Keratinocyte (primary cell): ENCODE measurements at regions not wholly inside any gene's neighbourhood (a gene's known extent, or its start where the extent isn't known, plus 50 kb on each side); places are given as distances from the start of the nearest gene placed in this dataset.

Source experiments
- DNase-seq: peaks from one replicate; pipeline ENCODE4 v3.0.0-alpha.2; 2011; ENCODE audit warnings: low read depth, missing footprints, low spot score
- FAIRE-seq: peaks from 2 replicates; lab custom pipeline; 2011; peaks lifted over from hg19 to GRCh38; lab: Jason Lieb, UNC
- H2AFZ ChIP-seq: 2 replicates; pipeline ENCODE4 v1.6.0; 2012; ENCODE audit warnings: low read length, control low read depth, inconsistent platforms; ENCODE audit not compliant: control insufficient read depth
- H3K27ac ChIP-seq: 2 replicates; pipeline ENCODE4 v1.5.1; 2011; ENCODE audit warnings: low read length; ENCODE audit not compliant: control insufficient read depth, insufficient read depth
- H3K27me3 ChIP-seq: 3 replicates; pipeline ENCODE4 v1.6.0; 2011; ENCODE audit warnings: low read length; ENCODE audit not compliant: control insufficient read depth, insufficient read depth; ENCODE audit errors: extremely low read depth
- H3K36me3 ChIP-seq, 2 experiments: 2 replicates in 1 of 2; 3 replicates in 1 of 2; pipeline ENCODE4 v1.5.1; 2011; ENCODE audit warnings: low read length in 2 of 2, mild to moderate bottlenecking in 1 of 2; ENCODE audit not compliant: control insufficient read depth in 2 of 2, insufficient read depth in 2 of 2; ENCODE audit errors: extremely low read depth in 1 of 2
- H3K4me1 ChIP-seq: 3 replicates; pipeline ENCODE4 v1.5.1; 2011; ENCODE audit warnings: low read length; ENCODE audit not compliant: control insufficient read depth, insufficient read depth; ENCODE audit errors: extremely low read depth
- H3K4me2 ChIP-seq: 3 replicates; pipeline ENCODE4 v1.6.0; 2011; ENCODE audit warnings: low read depth, low read length; ENCODE audit not compliant: control insufficient read depth, insufficient read depth; ENCODE audit errors: extremely low read depth
- H3K4me3 ChIP-seq, 3 experiments: fragments of 200-600 bp in 1 of 3; sonication (generic) in 1 of 3; 2 replicates in 2 of 3; 3 replicates in 1 of 3; pipeline ENCODE4 v1.5.1; 2011 to 2016; ENCODE audit warnings: low read length in 3 of 3, mild to moderate bottlenecking in 3 of 3, control low read depth in 2 of 3, inconsistent platforms in 1 of 3, low read depth in 1 of 3, mixed read lengths in 1 of 3, mixed run types in 1 of 3, moderate library complexity in 1 of 3; ENCODE audit not compliant: control insufficient read depth in 2 of 3, insufficient read depth in 2 of 3; ENCODE audit errors: extremely low read depth in 1 of 3
- H3K79me2 ChIP-seq: 2 replicates; pipeline ENCODE4 v1.6.0; 2012; ENCODE audit warnings: low read length; ENCODE audit not compliant: control insufficient read depth, insufficient read depth
- H3K9ac ChIP-seq: 3 replicates; pipeline ENCODE4 v1.6.0; 2011; ENCODE audit warnings: low read length; ENCODE audit not compliant: control insufficient read depth, insufficient read depth; ENCODE audit errors: extremely low read depth
- H3K9me1 ChIP-seq: 3 replicates; pipeline ENCODE4 v1.6.0; 2011; ENCODE audit warnings: low read length; ENCODE audit not compliant: control insufficient read depth, insufficient read depth; ENCODE audit errors: extremely low read depth
- H3K9me3 ChIP-seq: 2 replicates; pipeline ENCODE4 v1.5.1; 2012; ENCODE audit warnings: low read depth, low read length; ENCODE audit not compliant: control insufficient read depth
- H4K20me1 ChIP-seq: 3 replicates; pipeline ENCODE4 v1.6.0; 2011; ENCODE audit warnings: low read length; ENCODE audit not compliant: control insufficient read depth, insufficient read depth; ENCODE audit errors: extremely low read depth
- CTCF ChIP-seq, 3 experiments: IDR thresholded peaks in 1 of 3; conservative IDR thresholded peaks in 1 of 3; optimal IDR thresholded peaks in 1 of 3; 2 replicates in 2 of 3; 3 replicates in 1 of 3; pipeline versions ENCODE3 to v1.5.1; 2011; ENCODE audit warnings: low read length in 3 of 3, mild to moderate bottlenecking in 3 of 3, moderate library complexity in 2 of 3, control low read depth in 1 of 3, inconsistent platforms in 1 of 3; ENCODE audit not compliant: insufficient read depth in 2 of 3; ENCODE audit errors: extremely low read depth in 1 of 3
- EZH2 ChIP-seq: IDR thresholded peaks from one replicate; pipeline ENCODE4 v1.6.1; 2012; ENCODE audit warnings: inconsistent platforms, mild to moderate bottlenecking, low read length, moderate library complexity
- dilution Hi-C: fragments of 300-500 bp; cut with MboI; formaldehyde crosslinking; loops from one replicate; pipeline ENCODE4 v1.7.0; 2020; ENCODE audit warnings: low sequenced_read_pairs; ENCODE audit not compliant: extremely low pct_ligation_motif_present

GRCh38 chr17:72387969-72388368 lies 267.1 kb downstream of the SOX9 start:
- dilution Hi-C loops, result no loop called here
- DNase-seq (no peak), FAIRE-seq (no peak)
- Histone ChIP-seq H3K27me3 (no peaks in the 10 kb centered on the region), H2AFZ (no peak overlapping the region), H3K9ac (no peak overlapping the region), H3K27ac (no peak overlapping the region), H3K79me2 (no peaks in the 10 kb centered on the region), H3K36me3 (no peaks in the 10 kb centered on the region), H3K4me3 (no peak overlapping the region), H3K4me2 (no peak overlapping the region), H4K20me1 (no peaks in the 10 kb centered on the region), H3K9me1 (no peaks in the 10 kb centered on the region), H3K9me3 (no peaks in the 10 kb centered on the region), H3K4me1 (peaks cover 51% of the 10 kb centered on the region)
- TF ChIP-seq CTCF (optimal IDR thresholded peaks at IDR 0.05 in 1 of 3, IDR thresholded peaks at IDR 0.05 in 1 of 3, conservative IDR thresholded peaks at IDR 0.05 in 1 of 3; ENCODE audit: extremely low read depth in 1 of 3, insufficient read depth in 2 of 3, low read length in 3 of 3), result no peak
- no peak for TF ChIP-seq EZH2

- TF ChIP-seq EZH2 (no peak), CTCF (optimal IDR thresholded peaks at IDR 0.05 in 1 of 3, IDR thresholded peaks at IDR 0.05 in 1 of 3, conservative IDR thresholded peaks at IDR 0.05 in 1 of 3; ENCODE audit: extremely low read depth in 1 of 3, insufficient read depth in 2 of 3, low read length in 3 of 3) (peak; percentile 30 to 68 (median 50))
- no peaks in the 10 kb centered on the region for H3K79me2 ChIP-seq
- H3K9ac ChIP-seq, result no peak overlapping the region
- dilution Hi-C loops, result no loop called here
- no peaks in the 10 kb centered on the region for H3K9me1 ChIP-seq
- FAIRE-seq, result peak; percentile 43
- peak overlapping the region; percentile 36 for H3K27ac ChIP-seq
- no peak for DNase-seq
- peak overlapping the region; percentile 12 for H3K4me2 ChIP-seq
- no peaks in the 10 kb centered on the region for H3K36me3 ChIP-seq
- no peaks in the 10 kb centered on the region for H3K27me3 ChIP-seq
- H4K20me1 ChIP-seq, result no peaks in the 10 kb centered on the region
- no peak overlapping the region for H2AFZ ChIP-seq
- no peak overlapping the region for H3K4me3 ChIP-seq
- peaks cover 61% of the 10 kb centered on the region for H3K4me1 ChIP-seq
- H3K9me3 ChIP-seq, result no peaks in the 10 kb centered on the region
Measured at GRCh38 chr17:72388765-72389473, 268.1 kb downstream of the SOX9 start.
